D721Med (cell line): ENCODE measurements at regions not wholly inside any gene's neighbourhood (a gene's known extent, or its start where the extent isn't known, plus 50 kb on each side); places are given as distances from the start of the nearest gene placed in this dataset.

Experiments used
- DNase-seq: peaks from one replicate; pipeline ENCODE4 v3.0.0; 2011; ENCODE audit warnings: low spot score; ENCODE audit not compliant: insufficient read length
- FAIRE-seq: peaks from 2 replicates; lab custom pipeline; 2011; peaks lifted over from hg19 to GRCh38; lab: Jason Lieb, UNC
- CTCF ChIP-seq: IDR thresholded peaks from 2 replicates; pipeline ENCODE4 v1.5.1; 2012; ENCODE audit warnings: mild to moderate bottlenecking, control low read depth; ENCODE audit not compliant: insufficient read depth; ENCODE audit errors: missing control alignments

GRCh38 chr1:191904991-191905390 is 253.3 kb upstream of the RGS18 start:
- FAIRE-seq, result peak; percentile 56
- no peak for DNase-seq
- TF ChIP-seq CTCF, result no peak

GRCh38 chr1:191905781-191906180 is 252.5 kb upstream of the RGS18 start:
- DNase-seq, result no peak
- TF ChIP-seq CTCF, result no peak
- FAIRE-seq, result no peak

GRCh38 chr1:191907121-191907520 is 251.1 kb upstream of the RGS18 start:
- no peak for FAIRE-seq
- no peak for TF ChIP-seq CTCF
- DNase-seq, result no peak

- no peak for DNase-seq
- TF ChIP-seq CTCF, result no peak
- FAIRE-seq, result no peak
Observed at GRCh38 chr1:191910245-191910644, 248.0 kb upstream of the RGS18 start.

GRCh38 chr1:191912517-191912916 is 245.7 kb upstream of the RGS18 start:
- no peak for DNase-seq
- TF ChIP-seq CTCF, result no peak
- no peak for FAIRE-seq

GRCh38 chr1:191913260-191913977 is 244.8 kb upstream of the RGS18 start:
- FAIRE-seq (peak; percentile 84), DNase-seq (no peak)
- TF ChIP-seq CTCF, result no peak

GRCh38 chr1:191929383-191929782 is 228.9 kb upstream of the RGS18 start:
- DNase-seq (no peak), FAIRE-seq (no peak)
- no peak for TF ChIP-seq CTCF
